Stimulated activated naive CD8-positive, alpha-beta T cell treated with anti-CD3 and anti-CD28 coated beads, Interleukin-15, Interleukin-2, amounts not matched to agents 100 U/mL and 50 U/mL, for 24 hours (primary cell): ENCODE measurements at regions not wholly inside any gene's neighbourhood (a gene's known extent, or its start where the extent isn't known, plus 50 kb on each side); places are given as distances from the start of the nearest gene placed in this dataset.

Source experiments
- ATAC-seq: fragments of 150-1000 bp; cut with Tn5 transposase; one replicate; pipeline ENCODE4 v1.10.0; 2021
- DNase-seq: peaks from one replicate; pipeline ENCODE4 v3.0.0; 2021

- ATAC-seq (no peak), DNase-seq (no peak)
These were observed 407.8 kb upstream of the C16orf82 start for GRCh38 chr16:26658915-26659314.

GRCh38 chr16:26664086-26664485 is 402.6 kb upstream of the C16orf82 start:
- no peak for ATAC-seq

GRCh38 chr16:26665166-26665939 is 401.4 kb upstream of the C16orf82 start:
- peak; percentile 56 for ATAC-seq
- DNase-seq: peak; percentile 11

More at GRCh38 chr16:26664086-26664485, 402.6 kb upstream of the C16orf82 start:
- no peak for DNase-seq

- DNase-seq: no peak
- no peak for ATAC-seq
These were observed 400.2 kb upstream of the C16orf82 start for GRCh38 chr16:26666486-26666885.

GRCh38 chr16:26667307-26667706 is 399.4 kb upstream of the C16orf82 start:
- ATAC-seq (no peak), DNase-seq (no peak)

GRCh38 chr16:26668026-26668425 is 398.7 kb upstream of the C16orf82 start:
- ATAC-seq: no peak
- no peak for DNase-seq

- peak; percentile 55 for DNase-seq
- ATAC-seq: peak; percentile 71
These were observed 394.5 kb upstream of the C16orf82 start for GRCh38 chr16:26672206-26672605.

- ATAC-seq: no peak
- no peak for DNase-seq
These were observed 393.7 kb upstream of the C16orf82 start for GRCh38 chr16:26673011-26673410.

GRCh38 chr16:26680671-26681070 is 386.1 kb upstream of the C16orf82 start:
- ATAC-seq: no peak
- no peak for DNase-seq

- ATAC-seq (no peak), DNase-seq (no peak)
These were observed 378.6 kb upstream of the C16orf82 start for GRCh38 chr16:26688105-26688504.

- DNase-seq (no peak), ATAC-seq (no peak)
These were observed 378.0 kb upstream of the C16orf82 start for GRCh38 chr16:26688699-26689098.

- DNase-seq: no peak
- ATAC-seq: no peak
These were observed 374.1 kb upstream of the C16orf82 start for GRCh38 chr16:26692658-26693057.

GRCh38 chr16:26697807-26698206 is 368.9 kb upstream of the C16orf82 start:
- ATAC-seq (no peak), DNase-seq (no peak)

- DNase-seq (no peak), ATAC-seq (no peak)
These were observed 366.5 kb upstream of the C16orf82 start for GRCh38 chr16:26700250-26700649.

GRCh38 chr16:26701243-26701886 is 365.4 kb upstream of the C16orf82 start:
- no peak for ATAC-seq
- DNase-seq: no peak

- ATAC-seq: no peak
These were observed 361.4 kb upstream of the C16orf82 start for GRCh38 chr16:26705346-26705745.

GRCh38 chr16:26708428-26708827 is 358.3 kb upstream of the C16orf82 start:
- ATAC-seq: no peak

More at GRCh38 chr16:26705346-26705745, 361.4 kb upstream of the C16orf82 start:
- DNase-seq: no peak

GRCh38 chr16:26709175-26709574 is 357.6 kb upstream of the C16orf82 start:
- DNase-seq: no peak
- ATAC-seq: no peak

More at GRCh38 chr16:26708428-26708827, 358.3 kb upstream of the C16orf82 start:
- no peak for DNase-seq

GRCh38 chr16:26709754-26710153 is 357.0 kb upstream of the C16orf82 start:
- ATAC-seq: no peak
- no peak for DNase-seq

- ATAC-seq (no peak), DNase-seq (no peak)
These were observed 356.3 kb upstream of the C16orf82 start for GRCh38 chr16:26710450-26710849.

GRCh38 chr16:26712876-26713275 is 353.9 kb upstream of the C16orf82 start:
- DNase-seq (no peak), ATAC-seq (no peak)

- DNase-seq: no peak
- no peak for ATAC-seq
These were observed 350.8 kb upstream of the C16orf82 start for GRCh38 chr16:26715969-26716368.

- no peak for ATAC-seq
- no peak for DNase-seq
These were observed 348.9 kb upstream of the C16orf82 start for GRCh38 chr16:26717826-26718225.

GRCh38 chr16:26721290-26721689 is 345.4 kb upstream of the C16orf82 start:
- DNase-seq (no peak), ATAC-seq (no peak)
